Skeletal muscle cell (primary cell): ENCODE measurements at regions not wholly inside any gene's neighbourhood (a gene's known extent, or its start where the extent isn't known, plus 50 kb on each side); places are given as distances from the start of the nearest gene placed in this dataset.

Experiments
- DNase-seq: peaks from one replicate; pipeline ENCODE4 v3.0.0-alpha.2; 2010; ENCODE audit warnings: low read depth
- H3K4me3 ChIP-seq: 2 replicates; pipeline ENCODE4 v1.5.1; 2011; ENCODE audit warnings: low read depth, mild to moderate bottlenecking, control low read depth, low read length, moderate library complexity

- H3K4me3 ChIP-seq = no peak overlapping the region
- no peak for DNase-seq
Observed at GRCh38 chr9:82583524-82583923, 479.4 kb downstream of the RASEF start.

- DNase-seq = no peak
Observed at GRCh38 chr9:82584349-82584863, 478.5 kb downstream of the RASEF start.

GRCh38 chr9:82586918-82587356 is 476.0 kb downstream of the RASEF start:
- no peak for DNase-seq
- H3K4me3 ChIP-seq = no peak overlapping the region

More at GRCh38 chr9:82584349-82584863, 478.5 kb downstream of the RASEF start:
- H3K4me3 ChIP-seq = no peak overlapping the region

- H3K4me3 ChIP-seq = no peak overlapping the region
- no peak for DNase-seq
Observed at GRCh38 chr9:82588301-82589180, 474.4 kb downstream of the RASEF start.

GRCh38 chr9:82590845-82591244 is 472.1 kb downstream of the RASEF start:
- no peak overlapping the region for H3K4me3 ChIP-seq
- no peak for DNase-seq

- no peak for DNase-seq
- H3K4me3 ChIP-seq = no peak overlapping the region
Observed at GRCh38 chr9:82593501-82593900, 469.4 kb downstream of the RASEF start.

- no peak for DNase-seq
- no peak overlapping the region for H3K4me3 ChIP-seq
Observed at GRCh38 chr9:82597241-82598203, 465.4 kb downstream of the RASEF start.

GRCh38 chr9:82598241-82599039 is 464.5 kb downstream of the RASEF start:
- DNase-seq = no peak
- H3K4me3 ChIP-seq = no peak overlapping the region

- DNase-seq = no peak
- no peak overlapping the region for H3K4me3 ChIP-seq
Observed at GRCh38 chr9:82599336-82599949, 463.5 kb downstream of the RASEF start.

GRCh38 chr9:82600536-82601292 is 462.2 kb downstream of the RASEF start:
- DNase-seq = no peak

GRCh38 chr9:82601293-82601771 is 461.6 kb downstream of the RASEF start:
- H3K4me3 ChIP-seq = no peak overlapping the region
- peak; percentile 0 for DNase-seq

More at GRCh38 chr9:82600536-82601292, 462.2 kb downstream of the RASEF start:
- H3K4me3 ChIP-seq = no peak overlapping the region

- DNase-seq = no peak
- H3K4me3 ChIP-seq = no peak overlapping the region
Observed at GRCh38 chr9:82604947-82605656, 457.8 kb downstream of the RASEF start.

- H3K4me3 ChIP-seq = no peak overlapping the region
- no peak for DNase-seq
Observed at GRCh38 chr9:82605657-82606031, 457.3 kb downstream of the RASEF start.

- no peak overlapping the region for H3K4me3 ChIP-seq
- no peak for DNase-seq
Observed at GRCh38 chr9:82606071-82606470, 456.9 kb downstream of the RASEF start.

GRCh38 chr9:82606492-82607382 is 456.2 kb downstream of the RASEF start:
- H3K4me3 ChIP-seq = no peak overlapping the region
- DNase-seq = peak; percentile 21

GRCh38 chr9:82608487-82608886 is 454.5 kb downstream of the RASEF start:
- DNase-seq = no peak
- no peak overlapping the region for H3K4me3 ChIP-seq
